GM18507 (cell line): ENCODE measurements at regions not wholly inside any gene's neighbourhood (a gene's known extent, or its start where the extent isn't known, plus 50 kb on each side); places are given as distances from the start of the nearest gene placed in this dataset.

Experiments
- DNase-seq: peaks from one replicate; pipeline ENCODE4 v3.0.0; 2011; ENCODE audit warnings: low read depth; ENCODE audit not compliant: insufficient read length; ENCODE audit errors: extremely low spot score
- FAIRE-seq: peaks from 2 replicates; lab custom pipeline; 2011; peaks lifted over from hg19 to GRCh38; lab: Jason Lieb, UNC

DNA sequence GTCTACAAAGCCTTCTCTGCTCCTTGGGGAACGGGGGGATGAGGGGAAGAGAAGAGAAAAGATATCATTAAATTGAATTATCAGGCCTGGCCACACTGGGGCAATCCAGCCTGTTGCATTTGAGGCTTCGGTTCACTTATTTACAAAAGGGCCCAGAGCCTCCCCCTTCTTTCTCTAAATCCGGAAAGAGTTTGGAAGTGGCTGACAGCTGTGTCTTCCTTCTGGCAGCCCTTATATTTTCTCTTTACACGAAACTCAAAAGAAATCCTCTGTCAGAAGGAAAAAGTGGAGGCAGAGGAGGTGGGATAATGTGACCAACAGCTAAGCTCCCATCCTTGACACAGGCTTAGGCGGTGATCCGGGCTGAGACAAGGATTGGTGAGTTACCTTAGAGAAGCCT is 158.3 kb upstream of the TAPT1 start:
- no peak for FAIRE-seq
- DNase-seq = no peak

DNA sequence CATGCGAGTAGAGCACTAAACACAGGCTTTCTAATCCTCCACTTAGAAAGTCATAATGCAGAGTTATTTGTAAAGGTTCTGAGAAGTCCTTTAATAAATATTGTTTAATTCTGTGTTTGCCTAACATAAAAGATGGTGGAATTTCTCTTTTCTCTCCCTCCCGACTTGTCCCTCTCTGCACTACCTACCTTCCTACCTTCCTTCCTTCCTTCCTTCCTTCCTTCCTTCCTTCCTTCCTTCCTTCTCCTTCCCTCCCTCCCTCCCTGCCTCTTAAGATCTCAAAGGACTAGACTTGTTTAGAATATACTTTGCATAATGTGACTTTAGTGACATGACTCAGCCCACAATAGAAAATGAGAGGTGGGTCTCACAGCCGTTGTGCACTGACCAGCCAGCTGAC is 156.3 kb upstream of the TAPT1 start:
- DNase-seq (no peak), FAIRE-seq (no peak)

DNA sequence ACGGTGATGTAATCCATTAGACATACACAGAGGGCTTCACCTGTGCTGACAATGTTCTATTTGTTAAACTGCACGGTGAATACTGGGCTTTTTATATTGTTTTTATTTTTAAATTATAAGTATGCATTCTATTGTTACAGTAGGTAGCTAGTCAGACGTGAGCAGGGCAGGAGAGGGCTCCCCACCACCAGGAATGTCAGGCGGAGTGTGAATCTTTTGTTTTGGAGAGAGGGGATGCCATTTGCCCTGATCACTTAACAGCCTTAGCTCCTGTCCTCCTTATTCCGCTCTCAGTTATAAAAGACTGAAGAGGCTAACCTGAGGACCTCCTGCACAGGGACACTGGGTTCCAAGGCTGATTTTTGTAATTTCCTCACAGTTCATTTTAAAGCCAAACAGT is 151.6 kb upstream of the TAPT1 start:
- FAIRE-seq = no peak
- DNase-seq = no peak

DNA sequence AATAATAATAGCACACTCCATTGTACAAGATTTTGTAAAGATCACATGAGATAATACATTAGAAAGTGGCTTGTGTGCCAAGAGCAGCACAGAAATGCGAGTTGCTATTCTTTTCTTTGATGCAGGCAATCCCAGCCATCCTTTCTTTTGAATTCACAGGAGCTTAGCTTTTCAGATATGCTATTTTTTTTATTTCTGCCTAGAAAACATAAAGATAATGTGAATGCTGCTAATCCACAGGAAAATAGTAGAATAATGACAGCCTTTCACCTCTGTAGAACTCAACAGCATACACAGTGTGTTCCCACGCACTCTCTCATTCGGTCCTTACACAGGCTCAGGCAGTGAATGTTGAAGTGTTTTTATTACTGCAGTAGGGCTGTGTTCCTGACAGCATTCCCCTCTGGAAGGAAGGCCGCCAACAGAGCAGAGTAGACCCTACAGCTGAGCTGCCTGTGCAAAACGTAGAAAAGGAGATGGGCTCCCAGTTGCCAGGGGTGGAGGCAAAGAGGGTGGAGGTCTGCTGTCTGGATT is 138.8 kb upstream of the TAPT1 start:
- DNase-seq (no peak), FAIRE-seq (no peak)

DNA sequence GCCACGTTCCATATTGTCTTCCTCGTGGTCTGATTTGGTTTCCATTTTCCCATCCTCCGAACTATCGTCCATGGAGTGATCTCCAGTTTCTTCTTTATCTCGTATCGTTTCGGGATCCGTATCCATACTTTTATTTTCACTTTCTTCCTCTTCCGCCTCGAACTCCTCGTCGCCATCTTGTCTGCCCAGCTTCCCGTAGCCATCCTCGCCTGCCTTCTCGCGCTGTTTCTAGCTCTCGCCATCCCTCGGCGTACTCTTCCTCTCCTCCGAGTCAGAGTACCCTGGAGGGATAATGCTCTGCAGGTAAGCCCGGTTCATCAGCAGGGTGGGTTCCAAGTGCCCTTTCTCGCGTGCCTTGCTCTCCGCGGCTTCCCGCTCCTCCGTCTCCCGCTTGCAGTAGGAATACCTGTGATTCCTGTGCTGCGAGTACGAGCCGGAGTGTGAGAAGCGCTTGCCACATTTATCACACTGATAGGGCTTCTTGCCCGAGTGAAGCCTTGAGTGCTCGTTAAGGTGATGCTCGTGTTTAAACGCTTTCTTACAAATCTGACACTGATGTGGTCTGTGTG is 134.5 kb upstream of the TAPT1 start:
- FAIRE-seq = no peak
- no peak for DNase-seq

DNA sequence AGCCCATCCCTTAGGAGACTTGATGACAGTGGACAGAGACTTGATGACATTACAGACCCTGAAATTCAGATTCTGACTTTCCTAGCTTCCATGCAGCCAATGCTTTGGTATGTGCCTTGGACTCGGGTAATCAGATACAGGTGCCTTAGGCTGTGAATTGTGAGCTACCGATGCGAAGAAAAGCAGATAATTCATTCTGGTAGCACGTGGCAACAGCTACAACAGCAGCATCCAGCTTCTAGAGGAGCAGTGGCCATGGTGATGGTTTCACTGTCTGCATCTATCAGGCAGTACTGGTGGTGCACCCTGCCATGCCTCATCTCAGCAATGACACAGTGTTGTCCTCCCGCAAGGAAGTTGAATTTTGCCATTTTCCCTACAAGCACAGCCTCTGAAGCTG is 126.9 kb upstream of the TAPT1 start:
- FAIRE-seq = no peak
- no peak for DNase-seq

DNA sequence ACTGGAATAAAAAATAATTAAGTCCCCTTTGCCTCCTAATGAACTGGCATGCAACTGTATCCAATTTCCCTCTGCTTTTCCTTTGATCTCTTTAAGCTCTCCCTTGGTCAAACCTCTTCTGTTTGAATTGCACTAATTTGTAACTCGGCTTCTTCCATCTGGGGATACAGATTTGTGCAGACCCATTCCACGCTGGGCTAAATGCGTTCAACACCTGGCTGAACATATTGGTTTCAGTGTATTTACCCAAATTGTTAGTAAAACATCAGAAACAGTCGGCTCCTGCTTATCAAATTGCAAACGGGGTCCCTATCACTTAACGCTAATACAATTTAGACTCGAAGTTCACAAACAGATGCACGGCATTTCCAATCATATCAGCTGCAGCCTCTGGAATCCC is 124.9 kb upstream of the TAPT1 start:
- DNase-seq = no peak
- FAIRE-seq = no peak

DNA sequence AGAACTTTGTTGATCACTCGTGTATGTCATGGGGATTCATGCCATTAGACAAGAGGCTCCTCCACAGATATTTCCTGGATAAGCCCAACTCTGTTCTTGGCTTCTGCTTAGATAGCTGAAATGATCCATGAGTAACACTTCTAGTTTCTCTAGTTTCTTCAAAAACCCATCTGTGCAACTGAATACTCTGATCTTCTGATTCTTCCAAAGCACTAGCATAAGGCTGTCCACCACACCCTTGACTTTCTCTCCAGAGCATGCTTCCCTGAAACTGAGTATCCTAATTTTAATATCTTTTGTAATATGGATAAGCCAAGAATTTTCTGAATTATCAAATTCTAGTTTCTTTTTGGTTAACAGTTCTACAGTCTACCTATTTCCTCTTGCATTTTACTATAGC is 118.6 kb upstream of the TAPT1 start:
- FAIRE-seq (no peak), DNase-seq (no peak)

DNA sequence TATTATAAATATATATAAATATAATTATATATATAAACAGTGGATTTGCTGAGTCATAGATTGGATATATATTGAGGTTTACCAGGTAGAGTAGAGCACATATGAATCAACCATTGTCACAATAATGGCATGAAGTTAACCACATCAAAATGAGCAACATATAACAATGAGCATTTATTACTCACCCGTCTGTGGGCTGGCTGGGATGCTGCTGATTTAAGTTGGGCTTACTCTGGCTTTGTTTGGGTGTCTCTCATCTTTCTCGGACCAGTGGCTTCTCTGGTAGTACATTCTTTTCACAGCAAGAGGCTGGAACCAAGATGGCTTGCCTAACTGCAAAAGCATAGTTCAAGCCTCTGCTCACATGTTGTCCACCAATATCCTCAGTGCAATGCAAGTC is 111.7 kb upstream of the TAPT1 start:
- DNase-seq (no peak), FAIRE-seq (no peak)

DNA sequence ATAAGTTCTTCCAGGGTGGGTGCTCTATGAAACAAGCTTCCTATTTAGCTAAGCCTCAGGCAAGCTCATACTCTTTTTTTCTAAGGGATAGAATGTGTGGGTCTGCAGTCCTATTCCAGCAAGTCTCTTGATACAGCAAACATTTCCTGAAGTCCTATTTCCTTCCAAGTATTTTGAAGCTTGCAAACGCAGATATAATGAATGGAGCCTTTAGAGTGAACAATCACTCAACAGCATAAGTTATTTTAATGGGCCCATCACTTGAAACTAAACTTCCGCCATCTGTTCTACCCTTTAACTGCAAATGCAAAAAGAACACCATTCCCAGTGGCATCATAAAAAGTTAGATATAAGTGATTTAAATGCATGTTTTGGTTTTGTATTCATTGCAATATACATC is 108.3 kb upstream of the TAPT1 start:
- no peak for DNase-seq
- no peak for FAIRE-seq

DNA sequence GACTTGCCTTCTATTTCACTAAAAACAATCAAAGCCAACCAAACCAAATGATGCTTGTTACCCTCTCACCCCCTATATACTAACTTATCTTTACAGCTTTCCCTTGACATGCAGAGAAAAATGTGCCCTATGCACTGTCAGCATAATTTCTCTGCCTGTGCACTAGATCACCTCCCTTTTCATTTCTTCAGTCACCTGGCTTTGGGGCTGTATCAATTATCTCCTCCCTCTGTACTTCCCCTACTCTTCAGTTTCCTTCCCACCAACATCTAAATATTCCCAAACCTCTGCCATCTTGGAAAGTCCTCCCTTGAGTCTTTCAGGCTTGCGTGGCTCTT is 103.5 kb upstream of the TAPT1 start:
- DNase-seq (no peak), FAIRE-seq (no peak)

DNA sequence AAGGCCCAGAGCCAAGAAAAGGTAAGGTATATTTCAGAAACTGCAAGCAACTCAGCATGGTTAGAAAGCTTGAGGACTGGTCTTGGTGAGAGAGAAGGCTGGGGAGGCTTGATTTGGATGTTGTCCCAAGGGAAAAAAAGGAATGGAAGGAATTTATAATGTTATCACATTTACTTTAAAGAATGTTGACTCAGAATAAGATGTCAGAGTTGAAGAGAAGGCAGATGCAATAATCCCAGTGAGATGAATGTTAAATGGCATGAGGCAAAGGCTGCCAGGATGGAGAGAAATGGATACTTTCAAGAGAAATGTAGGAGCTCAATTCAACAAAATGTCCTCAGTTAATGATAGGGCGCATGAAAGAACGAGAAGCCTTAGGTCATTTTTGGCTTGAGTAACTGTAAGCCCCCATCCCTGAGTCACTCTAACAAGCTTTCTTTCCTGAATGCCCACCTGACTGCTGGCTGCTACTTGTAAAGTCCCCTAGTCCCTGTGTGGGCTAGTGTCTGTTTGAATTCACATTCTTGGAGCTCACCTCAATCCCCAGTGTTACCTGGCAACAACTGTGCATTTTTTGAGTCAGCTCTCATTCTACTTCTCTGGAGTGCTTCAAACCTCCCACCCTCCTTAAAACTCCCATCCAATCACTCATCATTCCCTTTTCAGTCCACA is 103.0 kb upstream of the TAPT1 start:
- no peak for DNase-seq
- FAIRE-seq = no peak

DNA sequence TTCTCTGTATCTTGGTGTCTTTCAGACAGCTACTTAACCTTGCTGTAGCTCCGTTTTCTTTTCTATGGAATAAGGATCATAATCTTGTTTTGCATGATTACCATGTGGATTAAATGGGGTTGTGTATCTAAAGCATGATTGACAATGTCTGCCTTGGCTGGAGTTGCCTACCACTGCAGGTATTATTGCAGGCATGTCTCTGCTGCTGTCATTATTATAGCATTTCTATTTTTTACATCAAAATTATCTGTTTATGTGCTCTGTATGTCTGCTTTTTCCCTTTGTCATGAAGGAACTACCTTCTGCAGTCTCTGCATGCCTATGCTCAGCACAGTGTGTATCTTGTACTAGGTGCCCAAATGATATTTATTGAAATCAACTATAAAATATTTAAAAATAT is 95.9 kb upstream of the TAPT1 start:
- FAIRE-seq (no peak), DNase-seq (no peak)

DNA sequence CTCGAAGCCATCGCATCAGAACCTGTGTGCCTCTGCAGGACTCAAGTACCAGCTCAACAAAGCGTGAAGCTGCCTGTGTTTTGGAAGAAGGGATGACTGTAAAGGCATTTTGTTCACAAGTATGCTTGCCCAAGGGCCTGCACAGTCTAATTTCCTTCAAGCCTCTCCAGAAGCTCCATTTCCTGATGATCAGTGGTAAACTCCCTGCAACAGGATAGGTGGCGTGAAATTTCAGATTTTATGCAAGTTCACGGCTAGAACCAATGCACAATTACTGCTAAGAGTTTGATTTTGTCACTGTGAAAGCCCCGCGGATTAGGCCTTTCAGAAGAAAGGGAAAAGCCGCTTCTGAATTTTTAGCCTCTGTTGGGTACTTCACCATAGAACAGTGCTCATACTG is 89.2 kb upstream of the TAPT1 start:
- DNase-seq (no peak), FAIRE-seq (no peak)

DNA sequence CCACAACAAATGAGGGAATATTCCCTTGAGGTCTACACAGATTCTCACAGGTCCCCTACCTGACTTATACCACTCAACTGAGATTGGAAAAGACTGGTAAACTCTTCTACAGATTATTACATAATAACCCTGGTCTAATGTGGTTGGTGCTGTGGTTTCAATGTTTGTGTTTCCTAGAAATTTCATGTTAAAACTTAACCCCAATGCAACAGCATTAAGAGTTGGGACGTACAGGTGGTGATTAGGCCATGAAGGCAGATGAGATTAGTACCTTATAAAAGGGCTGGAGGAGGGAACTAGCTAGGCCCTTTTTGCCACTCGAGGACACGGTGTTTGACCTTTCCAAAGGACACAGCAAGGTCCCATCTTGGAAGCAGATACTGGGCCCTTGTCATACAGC is 84.3 kb upstream of the TAPT1 start:
- FAIRE-seq (no peak), DNase-seq (no peak)

DNA sequence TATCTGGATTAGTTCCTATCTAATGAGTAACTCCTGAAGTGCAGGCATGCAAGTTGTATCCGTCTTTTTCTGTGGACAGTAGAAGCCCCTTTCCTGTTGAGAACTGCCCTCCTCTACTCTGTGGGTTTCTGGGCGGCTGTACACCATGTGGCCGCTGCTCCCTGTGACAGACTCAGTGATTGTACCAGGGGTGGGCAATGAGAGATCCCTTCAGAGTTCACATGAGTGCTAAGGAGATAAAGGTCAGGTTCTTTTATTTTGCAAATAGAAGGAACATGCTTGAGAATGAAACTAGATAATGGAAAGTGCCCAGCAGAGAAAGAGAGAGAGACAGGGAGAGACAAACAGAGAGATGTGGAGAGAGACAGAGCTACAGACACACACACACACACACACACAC is 76.4 kb upstream of the TAPT1 start:
- FAIRE-seq = no peak
- DNase-seq = no peak

DNA sequence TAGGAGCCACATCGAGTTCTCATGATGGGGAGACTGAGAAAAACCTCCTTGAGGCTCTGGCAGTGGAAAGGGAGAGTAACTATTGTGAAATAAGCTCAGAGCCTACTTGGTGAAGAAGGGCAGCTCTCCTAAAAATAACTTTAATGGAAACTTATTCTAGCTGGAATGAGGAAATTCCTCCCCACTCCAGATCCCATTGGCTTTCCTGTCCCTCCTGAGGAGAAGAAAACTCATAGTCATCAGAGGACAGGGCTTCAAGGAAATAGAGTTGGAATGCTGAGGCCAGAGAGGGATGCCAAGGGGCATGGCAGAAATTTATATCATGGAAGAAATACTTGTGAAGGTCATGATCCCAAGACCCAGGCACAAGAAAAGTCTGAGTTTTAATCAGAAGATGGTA is 70.7 kb upstream of the TAPT1 start:
- no peak for FAIRE-seq
- DNase-seq = no peak

DNA sequence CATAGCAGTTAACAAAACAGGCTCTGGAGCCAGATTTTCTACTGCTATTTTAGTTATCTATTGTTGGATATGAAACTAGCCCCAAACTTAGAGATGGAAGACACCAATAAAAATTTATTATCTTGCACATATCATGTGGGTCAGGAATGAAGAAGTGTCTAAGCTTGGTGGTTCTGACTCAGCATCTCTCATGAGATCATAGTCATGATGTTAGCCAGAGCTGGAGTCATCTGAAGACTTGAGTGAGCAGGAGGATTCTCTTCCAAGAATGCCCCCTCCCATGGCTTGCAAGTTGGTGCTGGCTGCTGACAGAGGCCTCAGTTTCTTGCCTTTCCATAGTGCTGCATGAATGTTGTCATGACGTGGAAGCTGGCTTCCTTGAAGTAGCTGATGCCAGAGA is 68.2 kb upstream of the TAPT1 start:
- FAIRE-seq (no peak), DNase-seq (no peak)

DNA sequence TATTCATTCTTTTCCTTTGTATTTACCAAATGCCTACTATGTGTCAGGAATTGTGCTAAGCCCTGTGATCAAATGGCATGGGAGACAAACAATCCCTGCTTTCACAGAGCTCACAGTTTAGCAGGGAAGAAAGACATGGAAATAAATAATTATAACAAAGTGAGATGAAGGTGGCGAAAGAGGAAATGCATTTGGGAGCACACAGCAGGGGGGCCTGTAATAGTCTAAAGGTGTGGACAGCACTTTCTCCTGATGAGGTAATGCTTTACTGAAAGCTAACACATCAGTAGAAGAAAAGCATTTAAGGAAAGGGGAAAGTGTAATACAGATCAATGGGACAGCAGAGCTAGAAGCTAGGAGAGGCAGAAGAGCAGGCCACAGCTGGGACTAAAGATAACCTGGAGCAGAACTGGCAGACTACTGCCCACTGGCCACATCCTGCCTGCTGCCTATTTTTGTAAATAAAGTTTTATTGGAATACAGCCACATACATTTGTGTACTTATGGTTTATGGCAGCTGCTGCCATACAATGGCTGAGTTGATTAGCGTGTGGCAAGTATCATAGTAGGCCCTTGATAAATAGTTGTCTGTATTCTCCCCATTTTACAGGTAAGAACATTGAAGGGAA is 67.1 kb upstream of the TAPT1 start:
- DNase-seq (no peak), FAIRE-seq (no peak)

DNA sequence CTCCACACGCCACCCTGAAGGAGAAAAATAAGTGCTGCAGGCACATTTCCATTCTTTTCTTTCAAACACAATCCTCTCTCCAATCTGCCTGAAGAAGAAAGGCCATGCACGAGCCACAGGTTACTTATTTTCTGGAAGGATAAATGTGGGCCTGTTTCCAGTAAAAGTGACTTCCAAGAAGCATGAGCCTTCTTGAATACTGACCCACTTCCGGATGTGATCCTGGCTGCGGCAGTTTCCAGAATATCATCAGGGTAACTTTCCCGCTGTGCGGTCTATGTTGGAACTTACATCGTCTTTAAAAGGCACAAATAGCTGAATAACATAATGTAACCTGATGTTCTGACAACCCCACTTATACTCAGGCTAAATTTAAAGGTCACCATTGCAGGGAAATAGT is 66.3 kb upstream of the TAPT1 start:
- FAIRE-seq (no peak), DNase-seq (no peak)

DNA sequence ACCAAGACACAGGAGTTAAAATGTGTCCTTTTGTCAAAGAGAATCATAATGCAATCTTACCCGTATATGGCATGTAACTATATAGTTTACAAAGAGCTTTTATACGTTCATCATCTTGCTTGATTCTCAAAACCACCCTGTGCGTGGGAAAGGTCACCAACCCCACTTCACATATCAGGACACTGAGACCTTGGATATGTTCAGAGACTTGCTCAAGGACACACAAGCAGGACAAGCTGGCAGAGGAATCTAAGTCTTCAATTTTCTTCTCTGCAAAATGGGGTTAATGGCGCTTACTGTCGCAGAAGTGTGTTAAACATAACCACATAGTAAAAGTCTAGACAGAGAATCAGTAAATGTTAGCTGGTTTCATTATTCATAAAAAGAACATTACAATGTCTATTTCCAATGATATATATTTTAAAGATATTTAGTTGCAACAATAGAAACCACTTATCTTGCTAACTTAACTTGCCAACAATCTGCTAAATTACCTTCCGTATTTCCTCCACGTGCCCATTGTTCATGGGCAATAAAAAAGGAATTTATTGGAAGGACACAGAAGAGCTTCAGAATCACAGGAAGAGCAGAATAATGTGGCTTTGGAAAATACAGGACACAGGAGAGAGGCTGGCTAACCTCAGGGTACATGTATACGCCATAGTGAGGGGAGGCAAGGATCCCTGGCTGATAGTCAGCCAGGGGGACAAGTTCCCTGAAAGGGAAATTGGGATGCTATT is 64.6 kb upstream of the TAPT1 start:
- FAIRE-seq = no peak
- no peak for DNase-seq
